Heart right ventricle (tissue), 16 donors: ENCODE measurements at regions not wholly inside any gene's neighbourhood (a gene's known extent, or its start where the extent isn't known, plus 50 kb on each side); places are given as distances from the start of the nearest gene placed in this dataset.

Experiments
- ATAC-seq, 8 donors: fragments of 200-7000 bp; cut with Tn5 transposase; one replicate each; pipeline ENCODE4 v1.9.1; 2020; ENCODE audit warnings: mild to moderate bottlenecking in 8 of 8, moderate library complexity in 8 of 8, moderate number of reproducible peaks in 1 of 8
- DNase-seq, 2 donors: peaks; one replicate each; pipeline ENCODE4 v3.0.0-alpha.2; 2020
- H3K27ac ChIP-seq, 10 donors: fragments of 200-600 bp; sonication (generic) in 2 of 10; one replicate each; pipeline versions ENCODE4 v1.5.0 to v1.8.0; 2020 to 2022; ENCODE audit warnings: mild to moderate bottlenecking in 3 of 10
- H3K27me3 ChIP-seq, 7 donors: fragments of 200-600 bp; one replicate each; pipeline ENCODE4 v1.8.0; 2021 to 2022; ENCODE audit warnings: mild to moderate bottlenecking in 2 of 7
- H3K36me3 ChIP-seq, 9 donors: fragments of 200-600 bp; sonication (generic) in 1 of 9; one replicate each; pipeline versions ENCODE4 v1.5.0 to v1.8.0; 2020 to 2022; ENCODE audit warnings: mild to moderate bottlenecking in 2 of 9
- H3K4me1 ChIP-seq, 9 donors: fragments of 200-600 bp; sonication (generic) in 1 of 9; one replicate each; pipeline versions ENCODE4 v1.5.0 to v1.8.0; 2020 to 2022; ENCODE audit warnings: mild to moderate bottlenecking in 4 of 9
- H3K4me3 ChIP-seq, 10 donors: fragments of 200-600 bp; sonication (generic) in 2 of 10; one replicate each; pipeline versions ENCODE4 v1.5.0 to v1.8.0; 2020 to 2022; ENCODE audit warnings: mild to moderate bottlenecking in 7 of 10, moderate library complexity in 2 of 10
- H3K9me3 ChIP-seq, 11 donors: fragments of 200-600 bp in 10 of 11; sonication (generic) in 2 of 11; one replicate each; pipeline versions ENCODE4 v1.5.0 to v1.8.0; 2013 to 2022; ENCODE audit warnings: mild to moderate bottlenecking in 2 of 11, control low read depth in 1 of 11, moderate library complexity in 1 of 11
- WGBS, 2 donors: extraction: QIAGEN DNeasy Blood & Tissue Kit; methylation state at CpG; one replicate each; pipeline ENCODE4 v1.1.7; 2013; ENCODE audit warnings: inconsistent platforms in 1 of 2; 5-methylcytosine and 5-hydroxymethylcytosine counted together
- intact Hi-C, 10 donors: fragments of 100-400 bp; cut with DNase I; formaldehyde crosslinking; loops; one replicate each; pipeline versions ENCODE4 v1.11.1 to v1.14.2; 2022
- TF ChIP-seq, protein P1 (sequence below), 9 donors: fragments of 200-600 bp; sonication (generic) in 2 of 9; IDR thresholded peaks; one replicate each; pipeline versions ENCODE4 v1.5.0 to v1.8.0; 2021 to 2022; ENCODE audit warnings: antibody characterized with exemption in 9 of 9, mild to moderate bottlenecking in 5 of 9, moderate library complexity in 1 of 9
- donor health status: Arrhythmogenic right ventricular cardiomyopathy.
- donor health status: ischemic (EF 13 %, LVEDD 7.1; RV severe dilation, severe dysfunction).
- donor health status: healthy with polysubstance abuse.
- donor health status: DM: no; HTN: yes; CAD: no.
- donor health status: DM: no; HTN: no; CAD: no.
- donor health status: ischemic (EF 25% LVEDD 6.9; RV normal size, moderate dysfunction).
- donor health status: ischemic (EF 25% LVEDD 5.7; RV mildly dilated, moderate dysfunction).
- donor health status: healthy.
- donor health status: DM: yes; HTN: yes; CAD: no.
- donor health status: Ischemic cardiomyopathy.
- donor health status: ischemic (EF 35%, LVEDD 5.7; RV mildly dilated, moderate dysfunction).
- donor health status: nonischemic (EF 11% LVEDD 7.7; RV severe dilation, severe dysfunction).
- donor health status: DM: yes; HTN: yes; CAD: no.
- donor health status: PGD.
- donor health status: ischemic (EF 29% LVEDD 5.4; RV normal size, mild dysfunction).
- donor health status: nonischemic (EF 23%, LVEDD 6.1; RV moderate dilation, normal function).

GRCh38 chr11:123308077-123308476 is 113.0 kb upstream of the CLMP start:
- Histone ChIP-seq H3K27ac (peak overlapping the region; percentile 54 to 85 (median 72)), H3K4me1 (peaks cover 0 to 32% (median 7%) of the 10 kb centered on the region in 9 donors), H3K36me3 (no peaks in the 10 kb centered on the region), H3K4me3 (no peak overlapping the region), H3K27me3 (peaks cover 0 to 20% (median 9%) of the 10 kb centered on the region in 7 donors), H3K9me3 (no peaks in the 10 kb centered on the region)
- peak in 1 of 2 donors; percentile 13 for DNase-seq
- WGBS, 2 donors = 41 to 49% methylated on average over 7 of the region's 7 CpGs
- peak; percentile 71 to 95 (median 88) for ATAC-seq
- TF ChIP-seq, protein P1, sequence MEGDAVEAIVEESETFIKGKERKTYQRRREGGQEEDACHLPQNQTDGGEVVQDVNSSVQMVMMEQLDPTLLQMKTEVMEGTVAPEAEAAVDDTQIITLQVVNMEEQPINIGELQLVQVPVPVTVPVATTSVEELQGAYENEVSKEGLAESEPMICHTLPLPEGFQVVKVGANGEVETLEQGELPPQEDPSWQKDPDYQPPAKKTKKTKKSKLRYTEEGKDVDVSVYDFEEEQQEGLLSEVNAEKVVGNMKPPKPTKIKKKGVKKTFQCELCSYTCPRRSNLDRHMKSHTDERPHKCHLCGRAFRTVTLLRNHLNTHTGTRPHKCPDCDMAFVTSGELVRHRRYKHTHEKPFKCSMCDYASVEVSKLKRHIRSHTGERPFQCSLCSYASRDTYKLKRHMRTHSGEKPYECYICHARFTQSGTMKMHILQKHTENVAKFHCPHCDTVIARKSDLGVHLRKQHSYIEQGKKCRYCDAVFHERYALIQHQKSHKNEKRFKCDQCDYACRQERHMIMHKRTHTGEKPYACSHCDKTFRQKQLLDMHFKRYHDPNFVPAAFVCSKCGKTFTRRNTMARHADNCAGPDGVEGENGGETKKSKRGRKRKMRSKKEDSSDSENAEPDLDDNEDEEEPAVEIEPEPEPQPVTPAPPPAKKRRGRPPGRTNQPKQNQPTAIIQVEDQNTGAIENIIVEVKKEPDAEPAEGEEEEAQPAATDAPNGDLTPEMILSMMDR (IDR thresholded peaks at IDR 0.05) = no peak
- intact Hi-C loops = loop anchor here in 4 of 10 donors (2.0 to 10.0 kb wide), 4 partner anchors 47 to 97 kb away; no protein-coding TSS in a partner anchor

DNA sequence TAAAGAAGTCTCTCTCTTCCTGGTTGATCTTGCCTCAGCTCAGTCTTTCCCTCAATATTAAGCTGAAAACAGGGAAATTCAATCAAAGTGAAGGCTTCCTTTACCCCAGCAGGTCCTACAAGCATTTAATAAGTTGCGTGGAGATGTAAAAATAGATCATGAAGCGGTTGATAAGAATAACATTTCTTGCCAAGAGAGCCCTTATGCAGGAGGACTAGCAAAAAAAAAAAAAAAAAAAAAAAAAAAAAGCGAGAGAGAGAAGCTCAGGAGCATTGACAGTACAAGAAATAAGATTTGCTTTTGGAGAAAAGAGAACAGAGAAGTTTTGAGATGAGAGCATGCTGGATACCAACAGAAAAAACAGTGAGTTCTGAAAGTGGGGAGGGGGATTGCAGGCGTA is 112.2 kb upstream of the CLMP start:
- Histone ChIP-seq H3K4me1 (peaks cover 2 to 30% (median 8%) of the 10 kb centered on the region in 9 donors), H3K36me3 (no peaks in the 10 kb centered on the region), H3K9me3 (no peaks in the 10 kb centered on the region), H3K27ac (peak overlapping the region; percentile 53 to 85 (median 75)), H3K4me3 (no peak overlapping the region), H3K27me3 (peaks cover 0 to 20% (median 10%) of the 10 kb centered on the region in 7 donors)
- 43 to 63% methylated on average over 4 of the region's 4 CpGs for WGBS, 2 donors
- DNase-seq = no peak
- TF ChIP-seq, protein P1 (IDR thresholded peaks at IDR 0.05) = no peak
- peak in 4 of 8 donors; percentile 10 to 35 (median 22) for ATAC-seq
- intact Hi-C loops = loop anchor here in 3 of 10 donors (5.0 to 10.0 kb wide), 3 partner anchors 48 to 98 kb away; no protein-coding TSS in a partner anchor

GRCh38 chr11:123306531-123306930 is 111.5 kb upstream of the CLMP start:
- no peaks in the 10 kb centered on the region for H3K36me3 ChIP-seq
- TF ChIP-seq, protein P1 (IDR thresholded peaks at IDR 0.05) = no peak
- H3K4me1 ChIP-seq = peaks cover 2 to 37% (median 14%) of the 10 kb centered on the region in 9 donors
- H3K4me3 ChIP-seq = no peak overlapping the region
- peak overlapping the region in 8 of 10 donors; percentile 22 to 85 (median 77) for H3K27ac ChIP-seq
- no peak for ATAC-seq
- intact Hi-C loops = loop anchor here in 3 of 10 donors (5.0 to 10.0 kb wide), 3 partner anchors 48 to 98 kb away; no protein-coding TSS in a partner anchor
- DNase-seq = no peak
- WGBS, 2 donors = 95 to 96% methylated on average over 7 of the region's 7 CpGs
- peaks cover 0 to 26% (median 13%) of the 10 kb centered on the region in 7 donors for H3K27me3 ChIP-seq
- H3K9me3 ChIP-seq = no peaks in the 10 kb centered on the region

GRCh38 chr11:123305601-123306375 is 110.7 kb upstream of the CLMP start:
- no peaks in the 10 kb centered on the region for H3K36me3 ChIP-seq
- whole genome bisulfite sequencing, 2 donors = 72 to 80% methylated on average over 10 of the region's 10 CpGs
- TF ChIP-seq, protein P1 (IDR thresholded peaks at IDR 0.05) = no peak
- intact Hi-C loops = loop anchor here in 4 of 10 donors (2.0 to 10.0 kb wide), 4 partner anchors 49 to 173 kb away; no protein-coding TSS in a partner anchor
- no peak for ATAC-seq
- H3K9me3 ChIP-seq = no peaks in the 10 kb centered on the region
- no peak for DNase-seq
- H3K27me3 ChIP-seq = peaks cover 0 to 26% (median 14%) of the 10 kb centered on the region in 7 donors
- no peak overlapping the region for H3K4me3 ChIP-seq
- H3K4me1 ChIP-seq = peaks cover 2 to 45% (median 14%) of the 10 kb centered on the region in 9 donors
- peak overlapping the region in 4 of 10 donors; percentile 1 to 45 (median 23) for H3K27ac ChIP-seq
